ENCODE measurements at regions not wholly inside any gene's neighbourhood (a gene's known extent, or its start where the extent isn't known, plus 50 kb on each side); places are given as distances from the start of the nearest gene placed in this dataset.

DNA sequence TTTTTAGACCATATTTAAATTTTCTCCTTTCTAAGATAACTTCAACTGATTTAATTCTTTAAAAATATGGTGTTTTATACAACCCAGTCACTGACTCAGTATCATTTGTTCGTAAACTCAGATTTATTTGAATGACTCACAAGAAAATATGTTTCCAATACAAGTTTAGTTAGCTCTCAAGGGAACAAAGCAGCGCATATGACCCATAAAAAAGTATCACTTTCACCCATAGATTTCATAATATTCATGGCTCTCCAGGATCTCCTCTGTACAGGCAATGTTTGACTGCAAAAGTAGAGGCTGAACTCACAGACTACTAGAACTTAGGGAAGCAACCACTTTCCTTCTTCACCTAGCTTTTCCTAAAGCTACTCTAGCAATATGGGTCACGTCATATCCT is 405.6 kb upstream of the PCDH9 start (continued):
- TF ChIP-seq, protein P1, sequence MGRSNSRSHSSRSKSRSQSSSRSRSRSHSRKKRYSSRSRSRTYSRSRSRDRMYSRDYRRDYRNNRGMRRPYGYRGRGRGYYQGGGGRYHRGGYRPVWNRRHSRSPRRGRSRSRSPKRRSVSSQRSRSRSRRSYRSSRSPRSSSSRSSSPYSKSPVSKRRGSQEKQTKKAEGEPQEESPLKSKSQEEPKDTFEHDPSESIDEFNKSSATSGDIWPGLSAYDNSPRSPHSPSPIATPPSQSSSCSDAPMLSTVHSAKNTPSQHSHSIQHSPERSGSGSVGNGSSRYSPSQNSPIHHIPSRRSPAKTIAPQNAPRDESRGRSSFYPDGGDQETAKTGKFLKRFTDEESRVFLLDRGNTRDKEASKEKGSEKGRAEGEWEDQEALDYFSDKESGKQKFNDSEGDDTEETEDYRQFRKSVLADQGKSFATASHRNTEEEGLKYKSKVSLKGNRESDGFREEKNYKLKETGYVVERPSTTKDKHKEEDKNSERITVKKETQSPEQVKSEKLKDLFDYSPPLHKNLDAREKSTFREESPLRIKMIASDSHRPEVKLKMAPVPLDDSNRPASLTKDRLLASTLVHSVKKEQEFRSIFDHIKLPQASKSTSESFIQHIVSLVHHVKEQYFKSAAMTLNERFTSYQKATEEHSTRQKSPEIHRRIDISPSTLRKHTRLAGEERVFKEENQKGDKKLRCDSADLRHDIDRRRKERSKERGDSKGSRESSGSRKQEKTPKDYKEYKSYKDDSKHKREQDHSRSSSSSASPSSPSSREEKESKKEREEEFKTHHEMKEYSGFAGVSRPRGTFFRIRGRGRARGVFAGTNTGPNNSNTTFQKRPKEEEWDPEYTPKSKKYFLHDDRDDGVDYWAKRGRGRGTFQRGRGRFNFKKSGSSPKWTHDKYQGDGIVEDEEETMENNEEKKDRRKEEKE (IDR thresholded peaks at IDR 0.05), result no peak
- TF ChIP-seq, protein P2, sequence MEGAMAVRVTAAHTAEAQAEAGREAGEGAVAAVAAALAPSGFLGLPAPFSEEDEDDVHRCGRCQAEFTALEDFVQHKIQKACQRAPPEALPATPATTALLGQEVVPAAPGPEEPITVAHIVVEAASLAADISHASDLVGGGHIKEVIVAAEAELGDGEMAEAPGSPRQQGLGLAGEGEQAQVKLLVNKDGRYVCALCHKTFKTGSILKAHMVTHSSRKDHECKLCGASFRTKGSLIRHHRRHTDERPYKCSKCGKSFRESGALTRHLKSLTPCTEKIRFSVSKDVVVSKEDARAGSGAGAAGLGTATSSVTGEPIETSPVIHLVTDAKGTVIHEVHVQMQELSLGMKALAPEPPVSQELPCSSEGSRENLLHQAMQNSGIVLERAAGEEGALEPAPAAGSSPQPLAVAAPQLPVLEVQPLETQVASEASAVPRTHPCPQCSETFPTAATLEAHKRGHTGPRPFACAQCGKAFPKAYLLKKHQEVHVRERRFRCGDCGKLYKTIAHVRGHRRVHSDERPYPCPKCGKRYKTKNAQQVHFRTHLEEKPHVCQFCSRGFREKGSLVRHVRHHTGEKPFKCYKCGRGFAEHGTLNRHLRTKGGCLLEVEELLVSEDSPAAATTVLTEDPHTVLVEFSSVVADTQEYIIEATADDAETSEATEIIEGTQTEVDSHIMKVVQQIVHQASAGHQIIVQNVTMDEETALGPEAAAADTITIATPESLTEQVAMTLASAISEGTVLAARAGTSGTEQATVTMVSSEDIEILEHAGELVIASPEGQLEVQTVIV (IDR thresholded peaks at IDR 0.05; ENCODE audit: borderline replicate concordance, partially characterized antibody), result no peak
- TF ChIP-seq, protein P3, sequence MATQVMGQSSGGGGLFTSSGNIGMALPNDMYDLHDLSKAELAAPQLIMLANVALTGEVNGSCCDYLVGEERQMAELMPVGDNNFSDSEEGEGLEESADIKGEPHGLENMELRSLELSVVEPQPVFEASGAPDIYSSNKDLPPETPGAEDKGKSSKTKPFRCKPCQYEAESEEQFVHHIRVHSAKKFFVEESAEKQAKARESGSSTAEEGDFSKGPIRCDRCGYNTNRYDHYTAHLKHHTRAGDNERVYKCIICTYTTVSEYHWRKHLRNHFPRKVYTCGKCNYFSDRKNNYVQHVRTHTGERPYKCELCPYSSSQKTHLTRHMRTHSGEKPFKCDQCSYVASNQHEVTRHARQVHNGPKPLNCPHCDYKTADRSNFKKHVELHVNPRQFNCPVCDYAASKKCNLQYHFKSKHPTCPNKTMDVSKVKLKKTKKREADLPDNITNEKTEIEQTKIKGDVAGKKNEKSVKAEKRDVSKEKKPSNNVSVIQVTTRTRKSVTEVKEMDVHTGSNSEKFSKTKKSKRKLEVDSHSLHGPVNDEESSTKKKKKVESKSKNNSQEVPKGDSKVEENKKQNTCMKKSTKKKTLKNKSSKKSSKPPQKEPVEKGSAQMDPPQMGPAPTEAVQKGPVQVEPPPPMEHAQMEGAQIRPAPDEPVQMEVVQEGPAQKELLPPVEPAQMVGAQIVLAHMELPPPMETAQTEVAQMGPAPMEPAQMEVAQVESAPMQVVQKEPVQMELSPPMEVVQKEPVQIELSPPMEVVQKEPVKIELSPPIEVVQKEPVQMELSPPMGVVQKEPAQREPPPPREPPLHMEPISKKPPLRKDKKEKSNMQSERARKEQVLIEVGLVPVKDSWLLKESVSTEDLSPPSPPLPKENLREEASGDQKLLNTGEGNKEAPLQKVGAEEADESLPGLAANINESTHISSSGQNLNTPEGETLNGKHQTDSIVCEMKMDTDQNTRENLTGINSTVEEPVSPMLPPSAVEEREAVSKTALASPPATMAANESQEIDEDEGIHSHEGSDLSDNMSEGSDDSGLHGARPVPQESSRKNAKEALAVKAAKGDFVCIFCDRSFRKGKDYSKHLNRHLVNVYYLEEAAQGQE (IDR thresholded peaks at IDR 0.05; ENCODE audit: low read depth, low read length), result no peak
- no peak for TF ChIP-seq TCF7 (IDR thresholded peaks at IDR 0.05; ENCODE audit: borderline replicate concordance)
- no peak for TF ChIP-seq SIN3A (IDR thresholded peaks at IDR 0.05; ENCODE audit: low read depth, low read length)
- TF ChIP-seq, protein P4, sequence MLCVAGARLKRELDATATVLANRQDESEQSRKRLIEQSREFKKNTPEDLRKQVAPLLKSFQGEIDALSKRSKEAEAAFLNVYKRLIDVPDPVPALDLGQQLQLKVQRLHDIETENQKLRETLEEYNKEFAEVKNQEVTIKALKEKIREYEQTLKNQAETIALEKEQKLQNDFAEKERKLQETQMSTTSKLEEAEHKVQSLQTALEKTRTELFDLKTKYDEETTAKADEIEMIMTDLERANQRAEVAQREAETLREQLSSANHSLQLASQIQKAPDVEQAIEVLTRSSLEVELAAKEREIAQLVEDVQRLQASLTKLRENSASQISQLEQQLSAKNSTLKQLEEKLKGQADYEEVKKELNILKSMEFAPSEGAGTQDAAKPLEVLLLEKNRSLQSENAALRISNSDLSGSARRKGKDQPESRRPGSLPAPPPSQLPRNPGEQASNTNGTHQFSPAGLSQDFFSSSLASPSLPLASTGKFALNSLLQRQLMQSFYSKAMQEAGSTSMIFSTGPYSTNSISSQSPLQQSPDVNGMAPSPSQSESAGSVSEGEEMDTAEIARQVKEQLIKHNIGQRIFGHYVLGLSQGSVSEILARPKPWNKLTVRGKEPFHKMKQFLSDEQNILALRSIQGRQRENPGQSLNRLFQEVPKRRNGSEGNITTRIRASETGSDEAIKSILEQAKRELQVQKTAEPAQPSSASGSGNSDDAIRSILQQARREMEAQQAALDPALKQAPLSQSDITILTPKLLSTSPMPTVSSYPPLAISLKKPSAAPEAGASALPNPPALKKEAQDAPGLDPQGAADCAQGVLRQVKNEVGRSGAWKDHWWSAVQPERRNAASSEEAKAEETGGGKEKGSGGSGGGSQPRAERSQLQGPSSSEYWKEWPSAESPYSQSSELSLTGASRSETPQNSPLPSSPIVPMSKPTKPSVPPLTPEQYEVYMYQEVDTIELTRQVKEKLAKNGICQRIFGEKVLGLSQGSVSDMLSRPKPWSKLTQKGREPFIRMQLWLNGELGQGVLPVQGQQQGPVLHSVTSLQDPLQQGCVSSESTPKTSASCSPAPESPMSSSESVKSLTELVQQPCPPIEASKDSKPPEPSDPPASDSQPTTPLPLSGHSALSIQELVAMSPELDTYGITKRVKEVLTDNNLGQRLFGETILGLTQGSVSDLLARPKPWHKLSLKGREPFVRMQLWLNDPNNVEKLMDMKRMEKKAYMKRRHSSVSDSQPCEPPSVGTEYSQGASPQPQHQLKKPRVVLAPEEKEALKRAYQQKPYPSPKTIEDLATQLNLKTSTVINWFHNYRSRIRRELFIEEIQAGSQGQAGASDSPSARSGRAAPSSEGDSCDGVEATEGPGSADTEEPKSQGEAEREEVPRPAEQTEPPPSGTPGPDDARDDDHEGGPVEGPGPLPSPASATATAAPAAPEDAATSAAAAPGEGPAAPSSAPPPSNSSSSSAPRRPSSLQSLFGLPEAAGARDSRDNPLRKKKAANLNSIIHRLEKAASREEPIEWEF (IDR thresholded peaks at IDR 0.05; ENCODE audit: insufficient replicate concordance, low read depth, low read length), result no peak
- no peak for TF ChIP-seq JUNB (IDR thresholded peaks at IDR 0.05)
- no peak for TF ChIP-seq HDGF (IDR thresholded peaks at IDR 0.05)
